ENCODE measurements at regions not wholly inside any gene's neighbourhood (a gene's known extent, or its start where the extent isn't known, plus 50 kb on each side); places are given as distances from the start of the nearest gene placed in this dataset.

- no peak for DNase-seq (ENCODE audit: low read depth)
- no peak overlapping the region for H3K4me3 ChIP-seq (ENCODE audit: low read depth, low read length)
- TF ChIP-seq, protein P1, sequence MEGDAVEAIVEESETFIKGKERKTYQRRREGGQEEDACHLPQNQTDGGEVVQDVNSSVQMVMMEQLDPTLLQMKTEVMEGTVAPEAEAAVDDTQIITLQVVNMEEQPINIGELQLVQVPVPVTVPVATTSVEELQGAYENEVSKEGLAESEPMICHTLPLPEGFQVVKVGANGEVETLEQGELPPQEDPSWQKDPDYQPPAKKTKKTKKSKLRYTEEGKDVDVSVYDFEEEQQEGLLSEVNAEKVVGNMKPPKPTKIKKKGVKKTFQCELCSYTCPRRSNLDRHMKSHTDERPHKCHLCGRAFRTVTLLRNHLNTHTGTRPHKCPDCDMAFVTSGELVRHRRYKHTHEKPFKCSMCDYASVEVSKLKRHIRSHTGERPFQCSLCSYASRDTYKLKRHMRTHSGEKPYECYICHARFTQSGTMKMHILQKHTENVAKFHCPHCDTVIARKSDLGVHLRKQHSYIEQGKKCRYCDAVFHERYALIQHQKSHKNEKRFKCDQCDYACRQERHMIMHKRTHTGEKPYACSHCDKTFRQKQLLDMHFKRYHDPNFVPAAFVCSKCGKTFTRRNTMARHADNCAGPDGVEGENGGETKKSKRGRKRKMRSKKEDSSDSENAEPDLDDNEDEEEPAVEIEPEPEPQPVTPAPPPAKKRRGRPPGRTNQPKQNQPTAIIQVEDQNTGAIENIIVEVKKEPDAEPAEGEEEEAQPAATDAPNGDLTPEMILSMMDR (IDR thresholded peaks at IDR 0.05; ENCODE audit: low read depth, low read length, missing control alignments): no peak
- in situ Hi-C loops (cut with HindIII; ENCODE audit: low sequenced_read_pairs): no loop called here
These were observed 64.8 kb upstream of the MAL start for GRCh38 chr2:94960751-94961150.

DNA sequence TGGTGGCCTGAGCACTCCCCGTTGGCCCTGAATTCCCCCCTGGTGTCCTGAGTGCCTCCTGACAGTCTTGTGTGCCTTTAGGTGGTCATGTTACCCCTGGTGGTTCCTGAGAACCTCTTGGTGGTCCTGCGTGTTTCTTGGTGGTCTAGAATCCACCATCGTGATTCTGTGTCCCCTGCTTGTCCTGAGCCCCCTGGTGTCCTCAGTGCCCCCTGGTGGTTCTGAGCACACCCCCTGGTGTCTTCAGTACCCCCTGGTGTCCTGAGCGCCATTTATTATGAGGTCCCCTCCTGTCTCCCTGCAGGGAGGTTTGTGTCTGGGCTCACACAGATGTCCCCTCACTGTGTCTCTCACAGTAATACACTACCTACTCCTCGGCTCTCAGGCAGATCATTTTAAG lies 61.3 kb upstream of the MAL start:
- no peak overlapping the region for H3K4me3 ChIP-seq (ENCODE audit: low read depth, low read length)
- TF ChIP-seq, protein P1 (IDR thresholded peaks at IDR 0.05; ENCODE audit: low read depth, low read length, missing control alignments): no peak
- in situ Hi-C loops (cut with HindIII; ENCODE audit: low sequenced_read_pairs): no loop called here
- DNase-seq (ENCODE audit: low read depth): no peak

- in situ Hi-C loops (cut with HindIII; ENCODE audit: low sequenced_read_pairs): no loop called here
- no peak overlapping the region for H3K4me3 ChIP-seq (ENCODE audit: low read depth, low read length)
- TF ChIP-seq, protein P1 (IDR thresholded peaks at IDR 0.05; ENCODE audit: low read depth, low read length, missing control alignments): no peak
- DNase-seq (ENCODE audit: low read depth): no peak
These were observed 58.8 kb upstream of the MAL start for GRCh38 chr2:94966689-94967088.

DNA sequence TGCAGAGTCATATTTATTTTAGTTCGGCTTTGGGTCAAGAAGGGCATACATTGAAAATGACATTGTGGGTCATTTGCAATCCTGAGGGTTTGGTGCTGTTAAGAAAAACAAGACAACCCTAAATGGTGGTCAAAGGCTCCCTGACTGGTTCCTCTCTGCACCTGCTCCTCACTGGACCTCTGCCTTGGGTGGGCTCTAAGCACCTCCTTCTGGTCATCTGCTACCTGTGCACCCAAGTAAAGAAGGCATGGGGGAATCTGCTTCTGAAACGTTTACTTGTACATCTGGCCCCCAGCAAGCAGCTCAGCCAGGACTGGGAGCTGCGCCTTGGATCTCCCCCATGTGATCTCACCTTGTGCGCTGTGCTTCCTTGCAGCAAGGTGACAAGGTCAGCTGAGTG lies 55.2 kb upstream of the MAL start:
- DNase-seq (ENCODE audit: low read depth): no peak
- H3K4me3 ChIP-seq (ENCODE audit: low read depth, low read length): no peak overlapping the region
- in situ Hi-C loops (cut with HindIII; ENCODE audit: low sequenced_read_pairs): no loop called here
- TF ChIP-seq, protein P1 (IDR thresholded peaks at IDR 0.05; ENCODE audit: low read depth, low read length, missing control alignments): no peak
